GM19468 (cell line): ENCODE measurements at regions not wholly inside any gene's neighbourhood (a gene's known extent, or its start where the extent isn't known, plus 50 kb on each side); places are given as distances from the start of the nearest gene placed in this dataset.
"Not testable (repeated sequence)": the region's sequence is repeated elsewhere in the genome, so short reads cannot be mapped to it uniquely, and the experiment has no call there.

Experiments
- ATAC-seq: cut with Tn5 transposase; IDR thresholded peaks from one replicate; pipeline ENCODE4 v1.9.1; 2021; ENCODE audit warnings: mild to moderate bottlenecking, moderate library complexity, moderate number of reproducible peaks; ENCODE audit not compliant: unreplicated experiment; ENCODE audit errors: extremely low read depth

DNA sequence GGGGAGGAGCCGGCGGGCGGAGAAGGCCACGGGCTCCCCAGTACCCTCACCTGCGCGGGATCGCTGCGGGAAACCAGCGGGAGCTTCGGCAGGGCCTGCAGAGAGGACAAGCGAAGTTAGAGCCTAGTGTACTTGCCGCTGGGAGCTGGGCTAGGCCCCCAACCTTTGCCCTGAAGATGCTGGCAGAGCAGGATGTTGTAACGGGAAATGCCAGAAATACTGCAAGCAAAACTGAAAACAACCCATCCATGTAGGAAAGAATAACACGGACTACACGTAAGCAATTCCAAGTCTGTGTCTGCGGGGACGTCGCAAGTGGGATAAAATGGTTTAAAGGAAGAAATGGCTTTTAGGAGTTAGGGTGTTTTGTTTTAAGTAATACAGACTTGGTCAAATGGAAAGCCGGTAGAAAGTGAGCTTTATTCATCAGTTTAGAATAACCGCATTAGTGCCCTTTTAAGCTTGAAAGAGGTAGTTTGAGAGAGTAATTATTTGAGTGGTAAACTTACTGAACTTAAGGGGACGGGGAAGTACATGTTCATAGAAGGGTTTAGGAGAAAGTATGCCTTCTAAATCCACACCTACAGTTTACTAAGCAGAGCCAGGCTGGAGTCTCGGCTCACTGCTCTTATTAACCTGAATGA is 121.3 kb upstream of the NIPA1 start:
- ATAC-seq, result peak; percentile 35

DNA sequence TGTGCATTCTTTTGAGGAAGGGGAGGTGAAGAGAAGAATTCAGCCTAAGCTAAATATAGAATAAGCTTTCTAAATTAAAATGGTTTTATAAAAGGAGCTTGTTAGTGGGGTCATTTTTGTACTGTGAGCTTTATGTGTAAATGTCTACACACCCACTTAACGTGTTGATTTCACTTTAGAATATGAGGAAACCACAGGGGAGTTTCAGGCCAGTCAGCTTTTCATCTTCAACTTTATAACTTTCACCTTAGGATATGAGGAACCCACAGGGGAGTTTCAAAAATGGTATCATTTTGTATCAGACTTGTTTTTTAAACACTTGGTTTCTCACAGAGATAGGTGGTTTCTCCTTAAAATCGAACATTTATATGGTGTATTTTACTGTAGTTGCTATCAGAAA is 120.7 kb upstream of the NIPA1 start:
- peak; percentile 11 for ATAC-seq

DNA sequence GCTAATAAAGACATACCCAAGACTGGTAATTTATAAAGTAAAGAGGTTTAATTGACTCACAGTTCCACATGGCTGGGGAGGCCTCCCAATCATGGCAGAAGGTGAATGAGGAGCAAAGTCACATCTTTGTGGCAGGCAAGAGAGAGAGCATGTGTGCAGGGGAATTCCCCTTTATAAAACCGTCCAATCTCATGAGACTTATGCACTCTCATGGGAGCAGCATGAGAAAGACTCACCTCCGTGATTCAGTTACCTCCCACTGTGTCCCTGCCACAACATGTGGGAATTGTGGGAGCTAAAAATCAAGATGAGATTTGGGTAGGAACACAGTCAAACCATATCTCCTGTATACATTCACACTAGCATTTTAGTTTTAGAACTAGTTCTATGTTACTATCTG is 101.7 kb upstream of the NIPA1 start:
- ATAC-seq, result not testable (repeated sequence)

DNA sequence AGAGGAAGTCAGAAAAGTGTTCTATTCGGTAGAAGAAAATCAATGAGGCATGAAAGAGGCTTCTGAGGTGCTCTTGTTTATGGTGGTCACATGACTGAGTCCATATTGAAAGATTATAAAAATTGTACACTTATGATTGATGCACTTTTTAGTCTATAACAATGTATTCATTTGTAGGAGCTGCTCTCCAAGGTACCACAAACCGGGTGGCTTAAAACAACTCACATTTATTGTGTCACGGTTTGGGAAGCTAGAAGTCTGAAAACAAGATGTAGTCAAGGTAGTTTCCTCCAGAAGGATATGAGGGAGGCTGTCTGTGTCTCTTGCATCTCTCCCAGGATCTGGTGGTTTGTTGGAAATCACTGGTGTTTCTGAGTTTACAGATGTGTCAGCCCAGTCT is 86.6 kb upstream of the NIPA1 start:
- not testable (repeated sequence) for ATAC-seq

- not testable (repeated sequence) for ATAC-seq
These were observed 75.6 kb upstream of the NIPA1 start for GRCh38 chr15:22710831-22711341.

- not testable (repeated sequence) for ATAC-seq
These were observed 72.5 kb upstream of the NIPA1 start for GRCh38 chr15:22713933-22714332.

GRCh38 chr15:22714358-22715132 is 71.9 kb upstream of the NIPA1 start:
- ATAC-seq, result not testable (repeated sequence)

DNA sequence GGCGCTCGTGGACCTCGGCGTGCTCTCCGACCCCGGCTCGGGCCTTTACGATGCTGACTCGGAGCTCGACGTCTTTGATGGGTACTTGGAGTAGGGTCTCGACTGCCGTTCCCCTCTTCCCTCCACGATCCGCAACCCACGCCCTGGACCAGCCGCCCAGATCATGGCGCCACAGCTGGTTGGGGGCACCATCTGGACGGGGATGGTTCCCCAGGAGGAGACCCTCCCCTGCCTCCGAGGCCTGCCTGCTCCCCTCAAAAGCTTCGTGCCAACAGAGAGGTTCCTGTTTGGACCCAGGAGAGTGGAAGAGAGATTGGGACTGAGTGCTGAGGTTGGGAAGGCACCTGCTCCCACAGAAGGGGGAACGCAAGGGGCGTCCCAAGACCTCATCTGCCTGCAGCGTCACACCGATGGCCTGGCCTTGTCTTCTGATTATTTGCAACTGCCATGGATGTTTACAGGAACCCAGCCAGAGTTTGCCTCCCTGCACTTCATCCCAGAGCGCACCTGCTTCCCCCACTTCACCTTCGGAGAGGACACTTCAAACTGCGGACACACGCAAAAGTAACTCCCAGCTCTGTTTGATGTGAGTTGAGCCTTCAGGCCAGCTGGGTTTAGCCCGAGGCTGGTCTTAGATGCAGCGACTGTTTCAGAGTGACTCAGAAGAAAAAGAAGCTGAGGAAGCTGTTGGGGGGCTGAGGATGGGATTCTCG is 71.2 kb upstream of the NIPA1 start:
- ATAC-seq, result not testable (repeated sequence)

DNA sequence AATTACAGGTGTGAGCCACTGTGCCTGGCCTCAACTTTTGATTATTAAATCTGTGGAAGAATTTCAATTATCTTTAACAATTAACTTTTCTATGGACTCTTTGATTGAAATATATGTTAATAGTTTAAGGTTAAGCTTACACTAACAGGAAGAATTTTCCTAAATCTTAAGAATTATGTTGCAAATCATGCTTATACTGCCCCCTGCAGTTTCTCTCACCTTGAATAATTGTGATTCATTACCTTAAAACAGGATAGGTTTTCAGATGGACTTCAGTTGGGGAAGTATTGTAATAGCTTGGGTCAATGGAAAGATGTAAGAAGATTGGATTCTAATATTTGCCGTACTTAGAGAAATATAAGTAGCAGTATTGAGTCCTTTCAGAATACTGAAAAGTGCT is 66.5 kb upstream of the NIPA1 start:
- ATAC-seq, result not testable (repeated sequence)

DNA sequence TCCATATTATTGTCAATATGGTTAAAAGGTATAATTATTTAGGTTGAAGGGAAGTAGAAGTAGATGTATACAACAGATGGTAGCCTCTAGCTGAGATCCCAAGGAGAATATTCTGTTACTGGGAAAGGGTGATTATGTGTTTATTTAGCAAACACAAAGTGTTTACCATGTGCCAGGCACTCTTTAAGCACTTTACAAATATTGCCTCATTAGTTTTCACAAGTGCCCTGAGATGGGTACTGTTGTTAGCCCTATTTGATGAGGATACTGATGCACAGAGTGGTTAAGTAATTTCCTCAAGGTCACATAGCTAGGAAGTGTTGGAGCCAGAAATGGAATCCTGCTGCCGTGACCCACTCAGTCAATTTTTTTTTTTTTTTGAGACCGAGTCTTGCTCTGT is 60.3 kb upstream of the NIPA1 start:
- ATAC-seq, result not testable (repeated sequence)

GRCh38 chr15:22735067-22735466 is 51.4 kb upstream of the NIPA1 start:
- not testable (repeated sequence) for ATAC-seq

- no peak for ATAC-seq
These were observed 50.7 kb upstream of the NIPA1 start for GRCh38 chr15:22735781-22736180.

- not testable (repeated sequence) for ATAC-seq
These were observed 50.2 kb upstream of the NIPA1 start for GRCh38 chr15:22736200-22736599.
